ENCODE measurements at regions not wholly inside any gene's neighbourhood (a gene's known extent, or its start where the extent isn't known, plus 50 kb on each side); places are given as distances from the start of the nearest gene placed in this dataset.
"Not testable (repeated sequence)": the region's sequence is repeated elsewhere in the genome, so short reads cannot be mapped to it uniquely, and the experiment has no call there.

GRCh38 chr15:38128921-38129320, 123.7 kb upstream of the SPRED1 start:
- H3K4me3 ChIP-seq (replicated peaks; ENCODE audit: low read depth, low read length): no peak overlapping the region
- no peak for DNase-seq (ENCODE audit: extremely low read depth, low read depth)
- no peak for TF ChIP-seq CTCF (IDR thresholded peaks at IDR 0.05; ENCODE audit: low read depth, low read length, missing control alignments)

- TF ChIP-seq CTCF (IDR thresholded peaks at IDR 0.05; ENCODE audit: low read depth, low read length, missing control alignments): no peak
- H3K4me3 ChIP-seq (replicated peaks; ENCODE audit: low read depth, low read length): peak overlapping the region; percentile 30
- peak; percentile 100 for DNase-seq (ENCODE audit: extremely low read depth, low read depth)
Observed at GRCh38 chr15:38129531-38130204, 123.0 kb upstream of the SPRED1 start.

- DNase-seq (ENCODE audit: extremely low read depth, low read depth): no peak
- no peak for TF ChIP-seq CTCF (IDR thresholded peaks at IDR 0.05; ENCODE audit: low read depth, low read length, missing control alignments)
- peak overlapping the region; percentile 30 for H3K4me3 ChIP-seq (replicated peaks; ENCODE audit: low read depth, low read length)
Observed at GRCh38 chr15:38130205-38130567, 122.5 kb upstream of the SPRED1 start.

GRCh38 chr15:38130740-38131498, 121.7 kb upstream of the SPRED1 start:
- no peak for TF ChIP-seq CTCF (IDR thresholded peaks at IDR 0.05; ENCODE audit: low read depth, low read length, missing control alignments)

GRCh38 chr15:38134252-38134651, 118.4 kb upstream of the SPRED1 start:
- TF ChIP-seq CTCF (IDR thresholded peaks at IDR 0.05; ENCODE audit: low read depth, low read length, missing control alignments): no peak
- H3K4me3 ChIP-seq (replicated peaks; ENCODE audit: low read depth, low read length): no peak overlapping the region
- no peak for DNase-seq (ENCODE audit: extremely low read depth, low read depth)

More at GRCh38 chr15:38130740-38131498, 121.7 kb upstream of the SPRED1 start:
- DNase-seq (ENCODE audit: extremely low read depth, low read depth): peak; percentile 99
- no peak overlapping the region for H3K4me3 ChIP-seq (replicated peaks; ENCODE audit: low read depth, low read length)

GRCh38 chr15:38142195-38142594, 110.4 kb upstream of the SPRED1 start:
- H3K4me3 ChIP-seq (replicated peaks; ENCODE audit: low read depth, low read length); DNase-seq (ENCODE audit: extremely low read depth, low read depth): not testable (repeated sequence)

- no peak overlapping the region for H3K4me3 ChIP-seq (replicated peaks; ENCODE audit: low read depth, low read length)
- no peak for TF ChIP-seq CTCF (IDR thresholded peaks at IDR 0.05; ENCODE audit: low read depth, low read length, missing control alignments)
- no peak for DNase-seq (ENCODE audit: extremely low read depth, low read depth)
Observed at GRCh38 chr15:38144921-38145320, 107.7 kb upstream of the SPRED1 start.
